Effector CD4-positive, alpha-beta T cell (primary cell): ENCODE measurements at regions not wholly inside any gene's neighbourhood (a gene's known extent, or its start where the extent isn't known, plus 50 kb on each side); places are given as distances from the start of the nearest gene placed in this dataset.

ENCODE experiments used
- DNase-seq: peaks from one replicate; pipeline ENCODE4 v3.0.0-alpha.2; 2020

DNA sequence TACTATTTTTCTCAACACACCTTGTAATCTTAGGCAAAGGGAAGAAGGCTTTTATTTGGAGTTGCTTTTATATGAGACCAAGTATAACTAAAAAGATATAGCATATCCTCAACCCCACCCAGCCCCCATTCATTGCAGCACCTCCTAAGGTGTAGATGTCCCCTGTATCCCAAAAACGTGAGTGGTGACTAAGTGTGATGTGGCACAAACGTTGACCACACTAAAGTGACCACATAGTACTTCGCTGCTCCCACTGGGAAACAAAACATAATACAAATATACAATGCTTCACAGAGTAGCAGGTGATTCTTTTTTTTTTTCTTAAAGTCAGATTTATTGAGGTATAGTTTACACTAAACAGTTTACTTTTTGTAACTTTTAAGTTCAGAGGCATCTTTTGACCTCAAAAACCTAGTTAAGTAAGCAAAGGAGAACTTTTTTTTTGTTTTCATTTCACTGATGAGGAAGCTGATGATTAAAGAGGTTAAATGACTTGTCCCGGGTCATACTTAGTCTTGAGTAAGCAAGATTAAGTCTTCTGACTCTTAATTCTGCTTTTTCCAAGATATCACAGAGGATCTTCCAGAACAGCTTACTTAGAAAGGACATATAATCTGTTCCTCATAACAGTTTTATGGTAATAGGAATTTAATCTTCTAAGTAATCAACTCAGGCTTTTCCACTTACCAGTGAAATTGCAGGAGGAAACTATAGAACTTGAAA lies 245.2 kb upstream of the PLEKHG7 start:
- DNase-seq: no peak

DNA sequence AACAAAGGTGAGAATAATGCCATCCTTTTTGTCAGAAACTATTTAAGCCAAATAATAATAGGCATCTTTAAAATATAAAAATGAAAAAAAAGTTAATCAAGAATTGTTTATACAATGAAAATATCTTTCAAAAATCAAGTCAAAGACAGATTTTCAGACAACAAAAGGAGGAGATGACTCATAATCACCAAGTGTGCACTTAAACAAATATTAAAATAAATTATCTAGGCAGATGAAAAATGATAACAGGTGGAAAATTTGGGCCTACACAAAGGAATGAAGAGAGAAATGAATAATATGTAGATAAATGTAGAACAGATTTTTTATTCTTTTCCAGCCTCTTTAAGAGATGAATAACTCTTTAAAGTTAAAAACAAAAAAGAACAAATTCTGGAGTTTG lies 250.0 kb upstream of the PLEKHG7 start:
- DNase-seq: no peak

DNA sequence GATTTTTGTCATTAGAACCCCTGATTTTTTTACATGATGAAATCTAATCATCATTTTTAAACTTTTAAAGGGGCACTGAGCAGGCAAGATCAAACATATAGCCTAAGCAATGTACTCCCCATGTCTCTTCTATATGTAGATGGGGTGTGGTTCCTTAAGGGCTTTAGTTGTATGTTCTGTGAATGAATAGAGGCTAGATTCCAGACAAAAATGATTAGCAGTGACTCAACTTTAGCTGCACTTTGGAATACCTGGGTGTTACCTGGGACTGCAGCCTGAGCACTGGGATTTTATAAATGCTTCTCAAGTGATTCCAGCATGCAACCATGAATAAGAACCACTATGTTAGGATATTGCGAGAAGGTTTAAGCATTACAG lies 256.7 kb upstream of the PLEKHG7 start:
- DNase-seq: no peak

DNA sequence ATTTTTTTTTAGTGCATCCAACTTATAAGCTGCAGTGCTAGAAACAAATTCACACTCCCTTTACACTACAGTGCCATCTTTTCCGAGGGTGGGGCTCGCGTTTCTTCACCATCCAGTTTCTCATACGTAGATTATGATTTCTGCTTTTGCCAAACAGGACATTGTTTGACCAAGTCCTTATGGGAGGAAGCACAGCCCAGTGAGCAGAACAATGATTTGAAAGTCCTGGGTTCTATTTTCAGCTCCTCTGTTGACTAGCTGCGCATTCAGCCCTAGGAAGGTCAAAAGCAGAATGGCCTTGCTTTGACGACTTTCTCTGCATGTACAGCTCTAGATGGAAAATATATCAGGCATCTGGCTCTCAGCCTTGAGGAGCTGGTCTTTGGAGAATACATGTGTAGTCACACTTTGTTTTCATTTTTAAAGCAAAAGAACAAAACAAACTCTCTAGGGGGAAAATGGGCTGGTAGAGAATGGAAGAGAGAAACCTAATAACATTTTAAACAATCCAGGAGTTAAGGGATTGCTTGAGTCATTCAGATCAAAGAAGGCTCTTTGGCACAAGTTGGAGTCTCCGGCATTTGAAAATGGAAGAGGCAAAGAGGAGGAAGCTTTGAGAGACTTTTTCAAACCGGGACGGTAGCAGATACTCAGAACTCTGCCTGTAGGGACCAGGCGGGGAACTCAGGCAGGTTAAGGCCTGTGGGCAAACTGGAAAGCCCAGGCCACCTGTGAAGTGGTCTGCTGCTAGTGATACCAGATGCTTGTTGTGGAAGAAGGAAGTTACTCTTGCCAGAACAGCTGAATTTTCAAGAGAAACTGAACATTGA lies 257.3 kb upstream of the PLEKHG7 start:
- DNase-seq: no peak

DNA sequence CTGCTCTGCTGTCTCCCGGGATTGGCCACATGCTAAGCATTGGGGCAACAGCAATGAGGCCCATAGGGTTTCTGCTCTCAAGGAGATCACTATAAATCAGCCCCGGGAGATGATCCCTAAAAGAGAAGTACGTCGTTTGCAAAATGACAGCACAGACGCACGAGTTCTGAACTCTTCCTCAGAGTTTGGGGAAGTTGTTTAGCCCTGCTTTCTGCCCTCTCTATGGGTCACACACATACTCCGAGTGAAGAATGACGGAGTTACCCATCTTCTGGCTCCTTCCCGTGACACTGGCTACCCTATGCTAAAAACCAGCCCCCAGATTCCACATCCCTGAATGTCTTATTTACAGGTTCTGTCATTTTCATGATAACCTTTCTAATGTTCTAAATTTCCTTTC lies 258.0 kb upstream of the PLEKHG7 start:
- DNase-seq: no peak

DNA sequence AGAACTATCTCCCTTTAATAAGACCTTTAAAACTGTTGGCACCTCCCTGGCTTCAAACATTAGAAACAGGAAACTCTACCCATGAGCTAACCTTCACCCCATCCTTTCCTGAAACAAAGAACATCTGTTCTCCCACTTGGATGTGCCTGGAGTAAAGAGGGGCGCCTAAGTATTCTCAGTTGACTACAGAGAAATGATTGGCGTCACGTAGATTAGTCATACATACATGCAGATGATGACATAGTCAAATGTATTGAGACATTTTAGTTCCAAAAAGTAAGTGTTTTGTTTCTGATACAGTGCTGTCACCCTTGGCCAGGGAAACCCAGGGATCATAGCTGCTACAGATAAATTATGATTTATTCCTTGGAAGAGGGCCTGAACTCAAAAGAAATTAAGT lies 260.0 kb upstream of the PLEKHG7 start:
- DNase-seq: no peak

DNA sequence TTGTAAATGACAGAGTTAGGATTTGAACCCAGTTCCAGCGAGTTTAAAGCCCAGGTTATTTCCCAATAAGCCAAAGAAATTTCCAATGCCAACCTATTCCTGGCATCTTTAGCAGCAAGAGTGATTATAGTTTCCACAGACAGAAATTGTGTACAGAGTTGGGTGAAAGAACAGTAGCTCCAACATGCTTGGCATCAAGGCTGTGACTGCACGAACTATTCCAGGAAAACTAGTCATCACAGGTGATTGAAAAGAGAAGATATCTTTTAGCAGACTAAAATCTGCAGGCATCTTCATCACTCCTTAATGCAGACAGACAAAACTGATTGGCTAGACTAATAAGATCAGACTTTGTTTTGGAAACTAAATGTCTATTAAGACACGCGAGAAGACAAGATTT lies 262.7 kb upstream of the PLEKHG7 start:
- no peak for DNase-seq

DNA sequence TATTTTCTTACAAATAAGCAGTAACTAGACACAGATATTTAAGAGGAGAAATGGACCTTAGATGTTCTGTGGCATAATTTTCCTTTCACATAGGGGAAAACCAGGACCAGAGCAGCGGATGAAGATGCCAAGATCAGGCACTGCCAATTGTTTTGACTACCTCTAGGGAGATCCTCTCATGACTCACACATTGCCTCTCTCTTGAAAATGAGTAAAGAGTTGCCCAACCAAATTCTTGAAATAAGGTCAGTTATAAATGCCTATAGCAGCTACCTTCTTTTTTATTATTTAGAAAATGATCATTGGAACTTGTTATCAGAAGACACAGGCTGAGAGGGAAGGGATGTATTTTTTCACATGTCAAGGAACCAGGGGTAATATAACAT lies 263.4 kb upstream of the PLEKHG7 start:
- no peak for DNase-seq

DNA sequence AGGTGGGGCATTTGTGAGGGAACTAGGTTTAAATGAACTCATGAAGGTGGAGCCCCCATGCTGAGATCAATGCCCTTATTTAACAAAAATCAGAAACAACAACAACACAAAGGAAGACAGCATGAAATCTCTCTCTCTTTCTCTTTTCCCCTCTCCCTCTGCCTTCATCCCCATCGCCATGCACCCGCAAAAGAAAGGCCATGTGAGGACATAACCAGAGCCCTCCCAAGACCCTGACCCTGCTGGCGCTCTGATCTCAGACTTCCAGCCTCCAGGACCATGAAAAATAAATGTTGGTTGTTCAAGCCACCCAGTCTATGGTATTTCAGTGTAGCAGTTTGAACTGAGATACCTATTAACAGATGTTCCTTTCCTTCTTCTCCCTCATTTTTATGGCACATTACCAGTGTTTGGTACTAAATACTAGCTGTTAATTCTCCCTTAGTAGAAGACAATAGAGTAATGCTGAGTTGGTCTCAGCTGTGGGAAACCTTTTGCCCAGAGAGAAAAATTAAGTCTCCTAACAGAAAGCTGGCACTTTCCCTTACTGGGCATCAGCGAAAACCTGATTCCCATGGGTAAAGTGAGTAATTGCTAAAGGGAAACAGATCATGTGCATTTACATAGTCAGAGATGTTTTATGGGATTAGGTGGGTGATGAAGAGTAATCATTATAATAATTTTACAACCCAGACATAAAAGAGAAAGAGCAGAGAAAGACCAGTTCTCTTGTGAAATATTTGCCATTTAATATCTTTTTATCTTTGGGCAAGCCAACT lies 264.0 kb upstream of the PLEKHG7 start:
- no peak for DNase-seq

DNA sequence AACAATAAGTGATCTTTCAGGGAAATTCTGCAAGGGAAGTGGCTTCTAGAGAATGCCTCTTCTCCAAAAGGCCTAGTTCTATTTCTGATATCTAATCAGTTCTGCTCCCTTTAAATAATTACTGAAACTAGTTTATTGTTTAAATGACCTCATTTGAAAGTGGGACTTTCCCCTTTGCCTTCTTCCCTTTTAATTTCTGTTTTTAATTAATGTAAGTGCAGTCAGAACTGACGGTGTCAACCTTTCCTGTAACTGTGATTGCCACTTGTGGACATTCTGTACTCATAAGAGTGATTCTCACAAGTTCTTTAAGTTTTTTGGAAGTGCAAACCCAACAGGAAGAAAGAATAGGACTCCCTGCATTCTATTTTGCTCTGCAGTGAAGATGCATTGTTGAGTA lies 265.3 kb upstream of the PLEKHG7 start:
- no peak for DNase-seq

DNA sequence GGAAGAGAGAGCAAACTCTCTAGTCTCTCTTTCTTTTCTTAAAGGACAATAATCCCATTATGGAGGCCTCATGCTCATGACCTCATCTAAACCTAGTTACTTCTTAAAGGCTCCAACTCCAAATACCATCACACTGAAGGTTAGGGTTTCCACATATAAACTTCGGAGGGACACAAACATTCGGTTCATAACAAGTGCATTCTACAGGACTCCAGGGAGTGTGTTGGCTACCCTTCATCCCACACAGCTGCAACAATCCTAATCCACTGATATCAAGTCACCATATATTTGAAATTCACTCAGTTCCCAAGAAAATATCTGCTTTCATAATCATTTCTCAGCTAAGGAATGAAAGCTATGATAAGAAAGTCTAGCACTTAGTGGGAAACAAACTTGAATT lies 265.9 kb upstream of the PLEKHG7 start:
- DNase-seq: no peak

DNA sequence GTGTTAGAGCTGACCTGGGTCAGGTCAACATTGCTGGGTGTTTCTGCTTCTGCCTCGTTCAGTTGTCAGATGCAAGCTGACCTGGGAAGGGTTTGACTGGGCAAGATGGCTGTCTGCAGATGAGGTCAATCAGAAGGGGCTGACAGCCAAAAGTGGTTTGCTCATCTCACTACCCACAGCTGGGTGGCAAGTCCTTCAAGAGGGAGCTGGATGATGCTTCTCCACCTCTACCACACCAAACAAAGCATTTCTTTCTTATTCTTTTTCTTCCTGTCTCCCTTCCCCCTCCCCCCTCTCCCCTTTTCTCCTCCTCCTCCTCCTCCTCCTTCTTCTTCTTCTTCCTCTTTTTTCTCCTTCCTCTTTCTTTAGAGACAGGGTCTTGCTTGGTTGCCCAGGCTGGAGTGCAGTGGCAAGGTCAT lies 268.2 kb upstream of the PLEKHG7 start:
- no peak for DNase-seq

DNA sequence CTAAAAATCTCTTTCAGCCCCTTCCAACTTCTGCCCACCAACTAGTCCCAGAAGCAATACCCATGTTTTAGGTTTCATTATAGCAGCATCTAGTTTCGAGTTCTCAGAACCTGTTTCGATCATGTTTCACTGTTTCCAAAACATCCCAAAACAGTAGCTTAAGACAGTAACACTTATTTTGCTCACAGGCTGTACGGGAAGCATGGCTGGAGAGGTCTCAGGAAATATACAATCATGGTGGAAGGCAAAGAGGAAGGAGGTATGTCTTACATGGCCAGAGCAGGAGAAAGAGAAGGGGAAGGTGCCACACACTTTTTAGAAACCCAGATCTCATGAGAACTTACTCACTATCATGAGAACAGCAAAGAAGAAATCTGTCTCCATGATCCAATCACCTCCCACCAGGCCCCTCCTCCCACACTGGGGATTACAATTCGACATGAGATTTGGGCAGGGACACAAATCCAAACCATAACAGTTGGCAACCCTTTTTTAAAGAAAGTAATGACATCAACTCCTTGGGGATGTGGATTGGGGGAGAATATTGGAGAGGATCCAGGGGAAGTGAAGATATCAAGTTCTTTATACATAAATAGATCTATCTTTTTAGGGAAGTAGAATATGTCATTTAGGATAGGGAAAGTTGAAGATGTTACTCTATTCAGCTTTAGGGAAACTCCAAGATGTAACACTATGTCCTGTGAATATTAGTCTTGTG lies 269.9 kb upstream of the PLEKHG7 start:
- DNase-seq: no peak

DNA sequence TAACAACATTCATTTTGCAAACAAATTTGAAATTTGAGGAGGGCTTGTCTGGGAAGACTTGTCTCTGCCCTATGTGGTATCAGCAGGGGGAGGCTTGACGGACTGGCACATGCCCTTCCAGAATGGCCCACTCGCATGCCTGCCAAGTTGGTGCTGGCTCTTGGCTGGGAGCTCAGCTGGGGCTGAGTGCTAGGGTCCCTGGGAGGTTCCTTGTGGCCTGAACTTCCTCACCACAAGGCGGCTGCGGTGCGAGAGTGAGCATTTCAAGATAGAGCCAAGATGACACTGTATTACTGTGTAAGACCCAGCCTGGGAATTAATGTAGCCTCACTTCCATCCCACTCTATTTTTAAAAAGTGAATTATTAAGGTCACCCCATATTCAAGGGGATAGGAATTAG lies 271.6 kb upstream of the PLEKHG7 start:
- DNase-seq: no peak

DNA sequence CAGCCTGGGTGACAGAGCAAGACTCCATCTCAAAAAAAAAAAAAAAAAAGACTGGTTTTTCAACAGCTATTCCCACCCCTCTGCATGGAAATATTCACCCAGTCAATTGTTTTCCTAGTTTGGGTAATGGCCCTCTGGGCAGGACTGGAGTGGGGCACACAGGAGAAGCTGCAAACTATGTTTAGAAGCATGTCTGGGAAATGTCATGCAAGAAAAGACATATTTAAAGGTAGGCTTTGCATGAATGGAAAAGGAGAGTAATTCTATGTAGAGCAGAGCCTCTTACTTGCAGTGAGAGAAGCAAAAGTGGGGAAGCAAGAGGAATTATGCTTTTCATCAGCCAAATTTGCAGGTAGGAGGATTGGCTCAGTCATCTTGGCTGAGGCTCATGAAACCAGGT lies 276.5 kb upstream of the PLEKHG7 start:
- DNase-seq: no peak

DNA sequence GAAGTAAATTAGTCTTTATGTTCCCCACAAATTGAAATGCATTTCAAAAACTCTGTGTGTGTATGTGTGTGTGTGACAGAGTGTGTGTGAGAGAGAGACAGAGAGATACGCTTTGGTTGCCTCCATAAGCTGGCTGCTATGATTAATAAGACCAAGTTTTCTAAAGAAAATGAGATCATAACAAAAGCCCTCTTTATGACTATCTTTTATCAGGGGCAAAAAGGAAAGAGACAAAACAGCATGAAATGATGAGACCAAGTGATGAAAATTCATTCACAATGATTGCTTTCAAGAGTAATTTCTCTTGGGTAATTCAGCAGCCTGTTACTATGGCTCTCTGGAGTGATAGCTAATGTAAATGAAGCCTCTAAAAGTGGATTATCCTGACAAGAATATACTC lies 277.6 kb upstream of the PLEKHG7 start:
- DNase-seq: no peak

DNA sequence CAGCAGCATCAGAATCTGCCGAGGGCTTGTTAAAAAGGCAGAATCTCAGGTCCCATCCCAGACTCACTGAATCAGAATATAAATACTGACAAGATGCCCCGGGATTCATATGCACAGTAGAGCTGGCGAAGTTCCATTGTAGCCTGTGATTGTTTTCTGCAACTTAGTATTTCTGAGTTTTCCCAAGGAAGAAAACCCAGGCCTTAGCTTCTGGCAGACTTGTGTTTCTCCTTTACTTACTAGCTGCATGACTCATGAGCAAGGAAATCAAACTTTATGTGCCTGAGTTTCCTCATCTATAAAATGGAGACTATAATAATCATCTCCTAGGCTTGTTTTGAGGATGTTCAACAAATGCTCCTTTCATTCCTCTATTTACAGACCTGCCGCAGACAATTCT lies 278.5 kb upstream of the PLEKHG7 start:
- no peak for DNase-seq

DNA sequence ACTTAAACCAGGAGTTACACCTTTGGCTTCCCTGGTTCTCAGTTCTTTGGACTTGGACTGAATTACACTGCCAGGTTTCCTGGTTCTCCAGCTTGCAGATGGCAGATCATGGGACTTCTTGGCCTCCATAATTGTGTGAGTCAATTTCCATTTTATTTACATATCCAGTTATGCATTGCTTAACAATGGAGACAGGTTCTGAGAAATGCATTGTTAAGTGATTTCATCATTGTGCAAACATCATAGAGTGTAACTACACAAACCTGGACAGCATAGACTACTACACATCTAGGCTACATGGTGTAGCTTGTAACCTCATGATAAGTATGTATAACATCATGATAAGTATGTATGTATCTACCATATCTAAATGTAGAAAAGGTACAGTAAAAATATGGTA lies 276.1 kb upstream of the BTG1 start:
- DNase-seq: no peak

DNA sequence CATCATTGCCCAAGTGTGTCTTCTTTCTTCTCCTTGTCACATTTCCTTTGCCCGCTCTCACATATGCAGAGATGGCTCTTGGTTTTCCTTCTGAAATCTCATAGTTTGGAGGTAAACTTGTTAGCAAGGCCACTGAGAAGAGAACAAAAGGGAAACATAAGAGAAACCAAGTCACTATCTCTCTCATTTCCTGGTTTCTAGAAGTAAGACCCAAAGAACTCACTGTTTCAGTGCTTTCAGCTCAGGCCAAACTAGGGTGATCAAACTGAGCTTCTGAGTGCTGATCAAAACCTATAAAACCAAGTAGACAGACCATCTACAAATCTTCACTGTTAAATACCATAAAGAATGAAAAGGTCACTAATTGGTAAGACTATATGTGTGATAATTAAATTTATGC lies 275.4 kb upstream of the BTG1 start:
- no peak for DNase-seq

DNA sequence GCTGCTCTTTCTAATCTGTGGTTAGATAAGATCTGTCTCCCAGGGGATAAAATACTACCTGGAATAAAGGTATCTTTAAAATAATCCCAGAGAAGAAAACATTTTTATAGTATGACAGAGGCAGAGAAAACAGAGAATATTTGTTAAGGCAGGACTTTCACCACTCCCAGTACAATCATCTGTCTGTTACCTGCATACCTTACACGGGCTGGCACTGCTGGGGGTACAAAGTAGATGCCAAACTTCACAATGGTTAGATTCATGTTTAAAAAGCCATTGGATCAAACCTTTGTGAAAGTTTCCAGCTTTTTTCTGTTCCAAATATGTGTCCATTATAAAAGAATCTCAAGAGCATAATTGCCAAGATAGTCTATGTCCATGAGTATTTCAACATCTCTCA lies 273.6 kb upstream of the BTG1 start:
- no peak for DNase-seq

DNA sequence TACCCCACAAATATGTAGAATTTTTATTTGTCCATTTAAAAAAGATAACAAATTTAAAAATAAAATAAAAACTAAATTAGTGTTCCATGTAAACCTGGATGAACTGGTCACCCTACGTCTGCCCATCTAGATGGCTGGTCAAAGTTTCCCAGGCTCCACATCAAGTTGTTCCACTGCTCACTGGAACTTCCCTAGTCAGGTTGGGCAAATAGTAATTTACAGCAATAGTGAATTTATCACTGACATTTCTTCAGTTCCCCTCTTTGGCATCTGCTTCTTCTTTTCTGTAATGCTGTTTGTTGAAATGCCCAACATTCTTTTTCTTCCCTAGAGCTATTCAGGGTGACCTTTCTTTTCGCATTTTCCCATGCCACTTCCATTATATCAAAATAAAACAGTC lies 272.7 kb upstream of the BTG1 start:
- DNase-seq: no peak

DNA sequence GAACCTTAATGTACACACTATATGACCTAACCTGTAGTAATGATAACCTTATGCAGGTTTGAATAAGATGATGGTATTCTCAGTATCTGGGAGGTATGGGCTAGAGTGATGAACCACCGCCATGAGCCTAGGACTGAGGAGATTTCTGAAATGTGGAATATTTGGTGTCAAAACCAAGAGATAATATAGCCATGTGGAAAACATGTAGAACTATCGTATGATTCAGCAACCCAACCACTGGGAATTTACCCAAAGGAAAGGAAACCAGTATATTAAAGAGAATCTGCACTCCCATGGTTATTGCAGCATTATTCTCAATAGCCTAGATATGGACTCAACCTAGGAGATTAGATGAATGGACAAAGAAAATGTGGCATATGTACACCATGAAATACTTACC lies 271.7 kb upstream of the BTG1 start:
- no peak for DNase-seq

DNA sequence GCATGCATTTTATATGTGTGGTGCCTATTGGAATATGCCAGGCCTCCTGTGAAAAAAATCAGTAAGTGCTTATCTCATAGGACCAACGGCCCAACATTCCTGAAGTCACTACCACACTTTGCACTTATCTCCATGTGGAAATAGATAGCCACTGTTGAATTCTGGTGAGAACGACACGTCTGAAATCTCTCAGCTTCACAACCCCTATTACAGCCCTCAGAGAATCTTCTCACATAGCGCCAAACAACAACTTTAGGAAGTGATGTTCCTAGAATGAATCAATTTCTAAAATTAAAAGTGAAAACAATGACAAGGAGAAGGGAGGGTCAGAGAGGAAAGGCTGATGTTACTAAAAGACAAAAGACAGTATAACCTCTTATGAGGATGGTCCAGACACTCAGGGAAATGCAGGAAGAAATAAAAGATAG lies 270.8 kb upstream of the BTG1 start:
- DNase-seq: no peak
